NCI-H1105 (cell line): ENCODE measurements at regions not wholly inside any gene's neighbourhood (a gene's known extent, or its start where the extent isn't known, plus 50 kb on each side); places are given as distances from the start of the nearest gene placed in this dataset.
"Not testable (repeated sequence)": the region's sequence is repeated elsewhere in the genome, so short reads cannot be mapped to it uniquely, and the experiment has no call there.

Experiments used
- DNase-seq: peaks from one replicate; lab custom pipeline; 2025; lab: John Stamatoyannopoulos, UW

GRCh38 chr7:115350764-115351163, 428.9 kb downstream of the MDFIC start:
- no peak for DNase-seq

- DNase-seq, result no peak
Observed at GRCh38 chr7:115349635-115350034, 427.7 kb downstream of the MDFIC start.

GRCh38 chr7:115346685-115347084, 424.8 kb downstream of the MDFIC start:
- DNase-seq, result no peak

GRCh38 chr7:115340828-115341227, 418.9 kb downstream of the MDFIC start:
- DNase-seq, result no peak

GRCh38 chr7:115338016-115338415, 416.1 kb downstream of the MDFIC start:
- DNase-seq, result no peak

- no peak for DNase-seq
Observed at GRCh38 chr7:115332691-115333090, 410.8 kb downstream of the MDFIC start.

GRCh38 chr7:115329006-115329405, 407.1 kb downstream of the MDFIC start:
- no peak for DNase-seq

- DNase-seq, result no peak
Observed at GRCh38 chr7:115328018-115328417, 406.1 kb downstream of the MDFIC start.

- no peak for DNase-seq
Observed at GRCh38 chr7:115327326-115327725, 405.4 kb downstream of the MDFIC start.

GRCh38 chr7:115319541-115319940, 397.6 kb downstream of the MDFIC start:
- no peak for DNase-seq

GRCh38 chr7:115310316-115310715, 388.4 kb downstream of the MDFIC start:
- DNase-seq, result not testable (repeated sequence)

- DNase-seq, result peak; percentile 9
Observed at GRCh38 chr7:115306586-115306985, 384.7 kb downstream of the MDFIC start.

GRCh38 chr7:115300231-115300870, 378.5 kb downstream of the MDFIC start:
- no peak for DNase-seq

GRCh38 chr7:115299397-115300037, 377.6 kb downstream of the MDFIC start:
- DNase-seq, result no peak

GRCh38 chr7:115297656-115298055, 375.8 kb downstream of the MDFIC start:
- no peak for DNase-seq

GRCh38 chr7:115293628-115294240, 371.8 kb downstream of the MDFIC start:
- no peak for DNase-seq

- no peak for DNase-seq
Observed at GRCh38 chr7:115292381-115292780, 370.5 kb downstream of the MDFIC start.

GRCh38 chr7:115289971-115290370, 368.1 kb downstream of the MDFIC start:
- DNase-seq, result no peak

GRCh38 chr7:115276791-115277190, 354.9 kb downstream of the MDFIC start:
- no peak for DNase-seq

- DNase-seq, result not testable (repeated sequence)
Observed at GRCh38 chr7:115273855-115274254, 352.0 kb downstream of the MDFIC start.

GRCh38 chr7:115273139-115273772, 351.4 kb downstream of the MDFIC start:
- no peak for DNase-seq

GRCh38 chr7:115271332-115272235, 349.7 kb downstream of the MDFIC start:
- DNase-seq, result no peak
